Stomach (tissue), 4 donors: ENCODE measurements at regions not wholly inside any gene's neighbourhood (a gene's known extent, or its start where the extent isn't known, plus 50 kb on each side); places are given as distances from the start of the nearest gene placed in this dataset.

Experiments
- POLR2A ChIP-seq, 4 donors: fragments of 450-650 bp; IDR thresholded peaks; one replicate each; pipeline ENCODE4 v1.6.1; 2016; ENCODE audit warnings: antibody characterized with exemption in 4 of 4, control low read depth in 2 of 4, mild to moderate bottlenecking in 1 of 4, moderate library complexity in 1 of 4
- POLR2AphosphoS5 ChIP-seq, 3 donors: sonication (generic); formaldehyde crosslinking; IDR thresholded peaks; one replicate each; pipeline ENCODE4 v1.6.1; 2016; ENCODE audit warnings: antibody characterized with exemption in 3 of 3
- TF ChIP-seq, protein P1 (sequence below), 7 experiments: fragments of 450-650 bp in 4 of 7; fragments of 200-600 bp in 3 of 7; sonication (generic) in 3 of 7; IDR thresholded peaks; one replicate each; pipeline ENCODE4 v1.5.1; 2016 to 2019; ENCODE audit warnings: antibody characterized with exemption in 7 of 7, control low read depth in 2 of 7, mild to moderate bottlenecking in 1 of 7

- no peak for TF ChIP-seq POLR2A (IDR thresholded peaks at IDR 0.05)
- no peak for TF ChIP-seq POLR2AphosphoS5 (IDR thresholded peaks at IDR 0.05)
- TF ChIP-seq, protein P1, sequence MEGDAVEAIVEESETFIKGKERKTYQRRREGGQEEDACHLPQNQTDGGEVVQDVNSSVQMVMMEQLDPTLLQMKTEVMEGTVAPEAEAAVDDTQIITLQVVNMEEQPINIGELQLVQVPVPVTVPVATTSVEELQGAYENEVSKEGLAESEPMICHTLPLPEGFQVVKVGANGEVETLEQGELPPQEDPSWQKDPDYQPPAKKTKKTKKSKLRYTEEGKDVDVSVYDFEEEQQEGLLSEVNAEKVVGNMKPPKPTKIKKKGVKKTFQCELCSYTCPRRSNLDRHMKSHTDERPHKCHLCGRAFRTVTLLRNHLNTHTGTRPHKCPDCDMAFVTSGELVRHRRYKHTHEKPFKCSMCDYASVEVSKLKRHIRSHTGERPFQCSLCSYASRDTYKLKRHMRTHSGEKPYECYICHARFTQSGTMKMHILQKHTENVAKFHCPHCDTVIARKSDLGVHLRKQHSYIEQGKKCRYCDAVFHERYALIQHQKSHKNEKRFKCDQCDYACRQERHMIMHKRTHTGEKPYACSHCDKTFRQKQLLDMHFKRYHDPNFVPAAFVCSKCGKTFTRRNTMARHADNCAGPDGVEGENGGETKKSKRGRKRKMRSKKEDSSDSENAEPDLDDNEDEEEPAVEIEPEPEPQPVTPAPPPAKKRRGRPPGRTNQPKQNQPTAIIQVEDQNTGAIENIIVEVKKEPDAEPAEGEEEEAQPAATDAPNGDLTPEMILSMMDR (IDR thresholded peaks at IDR 0.05) = no peak
Measured at GRCh38 chr3:3351226-3351625, 171.7 kb upstream of the CRBN start.
